HCT116 (cell line): ENCODE measurements at regions not wholly inside any gene's neighbourhood (a gene's known extent, or its start where the extent isn't known, plus 50 kb on each side); places are given as distances from the start of the nearest gene placed in this dataset.

Experiments
- ATAC-seq: fragments of 200-7000 bp; cut with Tn5 transposase; 2 replicates; pipeline ENCODE4 v1.9.1; 2020; ENCODE audit warnings: mild to moderate bottlenecking, moderate library complexity
- BruUV-seq: library from RNA; stranded (reverse); fragments of 400-500 nt; replicated peaks from 2 replicates; lab custom pipeline; 2021; lab: Mats Ljungman, UMichigan
- CTCF ChIA-PET: fragments of 300-600 bp; sonication (Branson Sonifier 250); formaldehyde crosslinking; loops from one replicate; lab custom pipeline; 2021; ENCODE audit warnings: antibody characterized with exemption; lab: Charles Lee
- POLR2A ChIA-PET: fragments of 300-600, 350-600 bp; sonication (Branson Sonifier 250); formaldehyde crosslinking; loops from one replicate; lab custom pipeline; 2021; ENCODE audit warnings: antibody characterized with exemption; lab: Charles Lee
- RAD21 ChIA-PET, 2 experiments: fragments of 300-600 bp; sonication (Branson Sonifier 250); formaldehyde crosslinking; loops; one replicate each; lab custom pipeline; 2023; ENCODE audit warnings: low total read pairs in 2 of 2; ENCODE audit not compliant: uncharacterized antibody in 2 of 2, unreplicated experiment in 2 of 2, low non-redundant PET in 1 of 2; lab: Charles Lee
- DNase-seq: peaks from one replicate; pipeline ENCODE4 v3.0.0-alpha.2; 2010; ENCODE audit warnings: low read depth, low spot score
- H2AFZ ChIP-seq: fragments of 200-600 bp; shearing (Covaris generic), sonication (generic); 2 replicates; pipeline ENCODE4 v1.6.1; 2017; ENCODE audit warnings: low read depth, mixed run types, mixed read lengths, antibody characterized with exemption, low read length; ENCODE audit not compliant: poor library complexity, severe bottlenecking
- H3K27ac ChIP-seq: 2 replicates; pipeline ENCODE4 v1.5.1; 2012; ENCODE audit warnings: low read depth, low read length
- H3K27me3 ChIP-seq: fragments of 200-600 bp; sonication (generic); 2 replicates; pipeline ENCODE4 v1.6.1; 2016; ENCODE audit warnings: mixed run types, low read length, mixed read lengths; ENCODE audit not compliant: insufficient read depth
- H3K36me3 ChIP-seq, 2 experiments: fragments of 200-500 bp in 1 of 2; fragments of 200-600 bp in 1 of 2; sonication (Bioruptor generic) in 1 of 2; sonication (generic) in 1 of 2; 2 replicates each; pipeline versions ENCODE4 v1.5.1 to v1.6.1; 2014 to 2016; ENCODE audit warnings: low read length in 2 of 2, inconsistent platforms in 1 of 2, mixed read lengths in 1 of 2, mixed run types in 1 of 2; ENCODE audit not compliant: insufficient read depth in 2 of 2, control insufficient read depth in 1 of 2
- H3K4me1 ChIP-seq, 2 experiments: fragments of 200-600 bp in 1 of 2; sonication (generic) in 1 of 2; 2 replicates each; pipeline versions ENCODE4 v1.5.1 to v1.6.1; 2012 to 2017; ENCODE audit warnings: low read length in 2 of 2, inconsistent platforms in 1 of 2, mild to moderate bottlenecking in 1 of 2, mixed read lengths in 1 of 2, mixed run types in 1 of 2, moderate library complexity in 1 of 2; ENCODE audit not compliant: insufficient read depth in 2 of 2, control insufficient read depth in 1 of 2
- H3K4me2 ChIP-seq: fragments of 200-600 bp; sonication (generic); 2 replicates; pipeline ENCODE4 v1.6.1; 2017; ENCODE audit warnings: mixed run types, low read length, mixed read lengths
- H3K4me3 ChIP-seq, 2 experiments: fragments of 200-600 bp in 1 of 2; sonication (generic) in 1 of 2; replicated peaks in 1 of 2; 2 replicates each; pipeline ENCODE4 v1.5.1; 2011 to 2016; ENCODE audit warnings: low read length in 2 of 2, control low read depth in 1 of 2, low read depth in 1 of 2, mild to moderate bottlenecking in 1 of 2, mixed read lengths in 1 of 2, mixed run types in 1 of 2
- H3K79me2 ChIP-seq: fragments of 200-600 bp; sonication (generic); 2 replicates; pipeline ENCODE4 v1.6.1; 2017; ENCODE audit warnings: mild to moderate bottlenecking, mixed run types, low read length, moderate library complexity, mixed read lengths; ENCODE audit not compliant: insufficient read depth
- H3K9ac ChIP-seq: fragments of 200-600 bp; sonication (generic); 2 replicates; pipeline ENCODE4 v1.6.1; 2016; ENCODE audit warnings: low read length, mixed read lengths
- H3K9me2 ChIP-seq: fragments of 200-600 bp; sonication (generic), shearing (Covaris generic); 2 replicates; pipeline ENCODE4 v1.6.1; 2017; ENCODE audit warnings: mixed run types, mild to moderate bottlenecking, moderate library complexity; ENCODE audit not compliant: insufficient read depth
- H3K9me3 ChIP-seq, 2 experiments: fragments of 200-500 bp in 1 of 2; fragments of 200-600 bp in 1 of 2; sonication (Bioruptor generic) in 1 of 2; sonication (generic) in 1 of 2; 2 replicates each; pipeline ENCODE4 v1.6.1; 2014 to 2017; ENCODE audit warnings: low read length in 2 of 2, mixed read lengths in 2 of 2, inconsistent platforms in 1 of 2, low read depth in 1 of 2, mild to moderate bottlenecking in 1 of 2, mixed run types in 1 of 2, moderate library complexity in 1 of 2; ENCODE audit not compliant: control insufficient read depth in 1 of 2, insufficient read depth in 1 of 2
- H4K20me1 ChIP-seq: fragments of 200-600 bp; sonication (generic), shearing (Covaris generic); 2 replicates; pipeline ENCODE4 v1.6.1; 2017; ENCODE audit warnings: mixed run types, mild to moderate bottlenecking, moderate library complexity; ENCODE audit not compliant: insufficient read depth
- ATF3 ChIP-seq: IDR thresholded peaks from 2 replicates; pipeline ENCODE4 v1.6.1; 2012
- CBX3 ChIP-seq: IDR thresholded peaks from 2 replicates; pipeline ENCODE4 v1.6.1; 2012; ENCODE audit warnings: low read depth
- CEBPB ChIP-seq: IDR thresholded peaks from 2 replicates; pipeline ENCODE4 v1.6.1; 2012; ENCODE audit warnings: low read depth
- EGR1 ChIP-seq: IDR thresholded peaks from 2 replicates; pipeline ENCODE4 v1.6.1; 2012; ENCODE audit warnings: low read depth
- ELF1 ChIP-seq: IDR thresholded peaks from 2 replicates; pipeline ENCODE4 v1.6.1; 2012; ENCODE audit warnings: low read depth, borderline replicate concordance
- EZH2 ChIP-seq: fragments of 200-600 bp; sonication (generic); IDR thresholded peaks from 2 replicates; pipeline ENCODE4 v1.6.1; 2017; ENCODE audit warnings: antibody characterized with exemption, mixed run types
- EZH2phosphoT487 ChIP-seq: fragments of 200-600 bp; IDR thresholded peaks from 2 replicates; pipeline ENCODE4 v1.6.1; 2018; ENCODE audit warnings: antibody characterized with exemption, borderline replicate concordance
- FOSL1 ChIP-seq: IDR thresholded peaks from 2 replicates; pipeline ENCODE4 v1.6.1; 2012; ENCODE audit warnings: low read depth
- JUND ChIP-seq: IDR thresholded peaks from 2 replicates; pipeline ENCODE4 v1.6.1; 2012
- POLR2A ChIP-seq: IDR thresholded peaks from 2 replicates; pipeline ENCODE4 v1.7.0; 2011; ENCODE audit warnings: borderline replicate concordance; ENCODE audit not compliant: insufficient read depth, insufficient read length; ENCODE audit errors: extremely low read depth
- POLR2AphosphoS5 ChIP-seq: IDR thresholded peaks from 2 replicates; pipeline ENCODE4 v1.6.1; 2011; ENCODE audit warnings: mild to moderate bottlenecking, low read depth, low read length, moderate library complexity
- SIN3A ChIP-seq: IDR thresholded peaks from 2 replicates; pipeline ENCODE4 v1.6.1; 2012; ENCODE audit warnings: low read depth
- SP1 ChIP-seq: IDR thresholded peaks from 2 replicates; pipeline ENCODE4 v1.6.1; 2012; ENCODE audit warnings: low read depth
- SRF ChIP-seq: IDR thresholded peaks from 2 replicates; pipeline ENCODE4 v1.6.1; 2012; ENCODE audit warnings: low read depth
- TCF7L2 ChIP-seq: IDR thresholded peaks from 2 replicates; pipeline ENCODE4 v1.7.0; 2011; ENCODE audit warnings: borderline replicate concordance, inconsistent platforms; ENCODE audit not compliant: insufficient read depth, insufficient read length; ENCODE audit errors: extremely low read depth
- ZBTB33 ChIP-seq: IDR thresholded peaks from 2 replicates; pipeline ENCODE4 v1.6.1; 2011; ENCODE audit warnings: mild to moderate bottlenecking, low read length, moderate library complexity; ENCODE audit not compliant: insufficient replicate concordance; ENCODE audit errors: extremely low read depth
- ZFX ChIP-seq: fragments of 450-650 bp; IDR thresholded peaks from 2 replicates; pipeline ENCODE4 v1.6.1; 2017
- intact Hi-C: fragments of 100-400 bp; cut with micrococcal nuclease; formaldehyde crosslinking; loops from 2 replicates; pipeline ENCODE4 v1.10.0; 2022
- TF ChIP-seq, protein P1 (sequence below): IDR thresholded peaks from 2 replicates; pipeline ENCODE4 v1.6.1; 2012
- TF ChIP-seq, protein P2 (sequence below), 3 experiments: fragments of 200-600 bp in 1 of 3; sonication (generic) in 1 of 3; IDR thresholded peaks in 2 of 3; conservative IDR thresholded peaks in 1 of 3; 2 replicates each; pipeline ENCODE4 v1.5.1; 2012 to 2017; ENCODE audit warnings: low read depth in 2 of 3, low read length in 2 of 3, antibody characterized with exemption in 1 of 3, borderline replicate concordance in 1 of 3, control low read depth in 1 of 3, mild to moderate bottlenecking in 1 of 3, mixed read lengths in 1 of 3, mixed run types in 1 of 3, moderate library complexity in 1 of 3; ENCODE audit not compliant: insufficient read depth in 1 of 3

DNA sequence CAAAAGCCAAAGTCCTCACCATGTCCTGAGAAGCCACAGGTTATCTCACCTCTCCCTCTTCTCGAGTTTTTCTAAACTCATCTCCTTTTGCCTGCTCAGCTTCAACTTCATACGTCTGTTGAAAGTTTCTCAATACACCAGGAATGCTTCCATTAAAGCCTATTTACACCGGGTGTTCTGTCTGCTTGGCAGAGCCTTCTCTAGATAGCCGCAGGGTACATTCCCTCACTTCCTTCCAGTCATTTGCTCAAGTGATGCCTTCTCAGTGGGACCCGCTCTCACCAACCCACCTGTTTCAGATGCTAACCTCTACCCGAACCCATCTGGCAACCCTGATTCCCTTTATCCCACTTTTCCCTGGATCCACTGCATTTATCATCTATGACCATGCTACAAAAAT, 257.0 kb upstream of the ADGRL2 start:
- POLR2A ChIA-PET: no interaction called here
- Histone ChIP-seq H3K36me3 (no peaks in the 10 kb centered on the region), H3K9me3 (no peaks in the 10 kb centered on the region), H3K4me2 (no peak overlapping the region), H3K4me1 (no peaks in the 10 kb centered on the region), H3K79me2 (no peaks in the 10 kb centered on the region), H3K9ac (no peak overlapping the region), H3K27me3 (no peaks in the 10 kb centered on the region), H3K9me2 (no peaks in the 10 kb centered on the region), H3K27ac (no peak overlapping the region), H2AFZ (no peak overlapping the region), H3K4me3 (no peak overlapping the region), H4K20me1 (no peaks in the 10 kb centered on the region)
- RAD21 ChIA-PET: no interaction called here
- intact Hi-C loops: no loop called here
- ATAC-seq: no peak
- no TSS peak for BruUV-seq
- TF ChIP-seq, protein P1, sequence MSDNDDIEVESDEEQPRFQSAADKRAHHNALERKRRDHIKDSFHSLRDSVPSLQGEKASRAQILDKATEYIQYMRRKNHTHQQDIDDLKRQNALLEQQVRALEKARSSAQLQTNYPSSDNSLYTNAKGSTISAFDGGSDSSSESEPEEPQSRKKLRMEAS: no peak
- TF ChIP-seq POLR2A: no peak
- TF ChIP-seq EZH2phosphoT487: no peak
- TF ChIP-seq POLR2AphosphoS5: no peak
- no peak for TF ChIP-seq CEBPB
- TF ChIP-seq CBX3: no peak
- CTCF ChIA-PET: no interaction called here
- no peak for DNase-seq

GRCh38 chr1:81542196-81542595, 258.5 kb upstream of the ADGRL2 start:
- no TSS peak for BruUV-seq
- Histone ChIP-seq H3K27me3 (no peaks in the 10 kb centered on the region), H3K4me2 (no peak overlapping the region), H3K4me1 (no peaks in the 10 kb centered on the region), H3K9ac (no peak overlapping the region), H4K20me1 (no peaks in the 10 kb centered on the region), H3K9me2 (no peaks in the 10 kb centered on the region), H3K79me2 (no peaks in the 10 kb centered on the region), H3K27ac (no peak overlapping the region), H3K9me3 (no peaks in the 10 kb centered on the region; a peak in 1 of 4 replicates), H3K4me3 (no peak overlapping the region), H2AFZ (no peak overlapping the region), H3K36me3 (no peaks in the 10 kb centered on the region)
- POLR2A ChIA-PET: no interaction called here
- ATAC-seq (no peak), DNase-seq (no peak)
- CTCF ChIA-PET: no interaction called here
- RAD21 ChIA-PET: no interaction called here
- intact Hi-C loops: no loop called here
- TF ChIP-seq TCF7L2 (no peak), SP1 (no peak), CEBPB (no peak), ATF3 (no peak), SRF (no peak), ZBTB33 (no peak), CBX3 (no peak), EZH2 (no peak), POLR2AphosphoS5 (no peak), JUND (no peak), EGR1 (no peak), FOSL1 (no peak), ZFX (no peak), ELF1 (no peak), SIN3A (no peak)
- TF ChIP-seq, protein P1: no peak
- TF ChIP-seq, protein P2, sequence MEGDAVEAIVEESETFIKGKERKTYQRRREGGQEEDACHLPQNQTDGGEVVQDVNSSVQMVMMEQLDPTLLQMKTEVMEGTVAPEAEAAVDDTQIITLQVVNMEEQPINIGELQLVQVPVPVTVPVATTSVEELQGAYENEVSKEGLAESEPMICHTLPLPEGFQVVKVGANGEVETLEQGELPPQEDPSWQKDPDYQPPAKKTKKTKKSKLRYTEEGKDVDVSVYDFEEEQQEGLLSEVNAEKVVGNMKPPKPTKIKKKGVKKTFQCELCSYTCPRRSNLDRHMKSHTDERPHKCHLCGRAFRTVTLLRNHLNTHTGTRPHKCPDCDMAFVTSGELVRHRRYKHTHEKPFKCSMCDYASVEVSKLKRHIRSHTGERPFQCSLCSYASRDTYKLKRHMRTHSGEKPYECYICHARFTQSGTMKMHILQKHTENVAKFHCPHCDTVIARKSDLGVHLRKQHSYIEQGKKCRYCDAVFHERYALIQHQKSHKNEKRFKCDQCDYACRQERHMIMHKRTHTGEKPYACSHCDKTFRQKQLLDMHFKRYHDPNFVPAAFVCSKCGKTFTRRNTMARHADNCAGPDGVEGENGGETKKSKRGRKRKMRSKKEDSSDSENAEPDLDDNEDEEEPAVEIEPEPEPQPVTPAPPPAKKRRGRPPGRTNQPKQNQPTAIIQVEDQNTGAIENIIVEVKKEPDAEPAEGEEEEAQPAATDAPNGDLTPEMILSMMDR (IDR thresholded peaks at IDR 0.05 in 2 of 3, conservative IDR thresholded peaks at IDR 0.05 in 1 of 3; ENCODE audit: borderline replicate concordance in 1 of 3, insufficient read depth in 1 of 3, low read depth in 2 of 3, low read length in 2 of 3): no peak
